Glomerular endothelial cell (primary cell): ENCODE measurements at regions not wholly inside any gene's neighbourhood (a gene's known extent, or its start where the extent isn't known, plus 50 kb on each side); places are given as distances from the start of the nearest gene placed in this dataset.

ENCODE experiments used
- DNase-seq: peaks from one replicate; pipeline ENCODE4 v3.0.0-alpha.2; 2011; ENCODE audit warnings: low read depth, low spot score; ENCODE audit errors: extremely low read depth

- no peak for DNase-seq
Observed at GRCh38 chr6:113739041-113739655, 118.0 kb upstream of the MARCKS start.

- DNase-seq, result no peak
Observed at GRCh38 chr6:113741651-113742050, 115.5 kb upstream of the MARCKS start.

DNA sequence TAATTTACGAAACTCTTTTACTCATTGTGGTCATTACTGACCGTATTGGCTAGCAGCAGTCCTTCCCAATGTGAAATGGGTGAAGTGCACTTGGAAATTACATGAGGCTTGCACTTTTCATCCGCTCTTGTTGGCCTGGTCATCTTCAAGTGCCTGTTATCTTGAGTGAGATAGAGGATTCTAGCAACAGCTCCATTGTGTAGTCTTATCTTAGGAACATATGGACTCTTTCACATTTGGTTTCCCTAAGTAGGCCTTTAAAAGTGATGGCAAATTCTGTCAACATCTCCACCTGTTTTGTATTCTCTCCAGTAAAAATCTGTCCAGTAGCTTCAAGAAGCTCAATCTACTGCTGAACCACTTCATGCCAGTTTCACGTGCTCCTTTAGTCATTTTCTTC lies 114.8 kb upstream of the MARCKS start:
- no peak for DNase-seq

- no peak for DNase-seq
Observed at GRCh38 chr6:113744861-113745260, 112.3 kb upstream of the MARCKS start.

GRCh38 chr6:113750151-113750855 lies 106.8 kb upstream of the MARCKS start:
- no peak for DNase-seq

GRCh38 chr6:113754291-113754690 lies 102.9 kb upstream of the MARCKS start:
- no peak for DNase-seq

DNA sequence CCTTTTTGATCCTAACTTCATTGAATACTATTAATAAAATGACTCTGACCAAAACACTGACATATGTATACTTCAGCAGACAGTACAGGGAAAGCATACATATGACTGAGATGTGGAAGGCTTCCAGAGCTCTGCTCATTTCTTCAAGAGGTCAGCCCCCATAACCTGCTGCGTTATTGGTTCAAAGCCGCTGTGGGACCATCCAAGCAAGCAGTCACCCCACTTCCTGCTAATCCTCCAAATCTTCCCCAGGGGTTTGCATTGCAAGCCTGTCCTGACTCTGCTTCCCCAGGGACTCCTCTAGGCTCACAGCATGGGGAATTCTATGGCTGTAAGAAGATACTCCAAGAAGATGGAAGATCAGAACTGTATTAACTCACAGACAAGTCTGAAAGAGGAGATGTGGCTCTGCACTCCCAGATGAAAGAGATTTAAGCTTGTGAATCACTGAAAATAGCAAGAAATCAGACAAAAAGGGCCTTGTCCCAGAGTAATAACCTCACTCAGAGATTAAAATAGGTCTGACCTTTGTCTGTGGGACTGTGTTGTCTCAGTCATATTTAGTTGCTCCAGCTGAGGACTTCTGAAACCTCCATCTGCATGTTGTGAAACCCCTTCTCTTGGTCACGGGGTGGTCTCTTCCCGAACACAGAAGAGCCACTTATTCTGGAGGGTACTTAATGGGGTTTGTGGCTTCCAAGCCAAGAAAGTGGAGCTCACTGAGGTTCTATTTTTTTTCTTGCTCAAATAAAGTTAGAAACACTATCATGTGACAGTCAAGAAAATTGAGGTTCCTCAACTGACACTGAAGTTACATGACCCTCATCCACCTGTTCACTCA lies 101.5 kb upstream of the MARCKS start:
- no peak for DNase-seq

GRCh38 chr6:113756290-113756665 lies 100.9 kb upstream of the MARCKS start:
- no peak for DNase-seq

DNA sequence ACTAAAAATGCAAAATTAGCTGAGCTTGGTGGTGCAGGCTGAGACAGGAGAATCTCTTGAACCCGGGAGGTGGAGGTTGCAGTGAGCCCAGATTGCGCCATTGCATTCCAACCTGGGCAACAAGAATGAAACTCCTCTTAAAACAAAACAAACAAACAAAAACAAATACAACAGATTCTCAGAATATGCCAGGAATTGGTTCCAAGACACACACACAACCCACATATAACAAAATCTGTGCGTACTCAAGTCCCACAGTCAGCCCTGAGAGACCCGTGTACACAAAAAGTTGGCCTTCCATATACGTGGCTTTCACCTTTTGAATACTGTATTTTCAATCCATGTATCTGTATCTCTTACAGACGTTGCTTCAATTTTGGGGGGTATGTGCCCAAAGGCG lies 98.9 kb upstream of the MARCKS start:
- DNase-seq, result no peak

- DNase-seq, result no peak
Observed at GRCh38 chr6:113758826-113759574, 98.1 kb upstream of the MARCKS start.

DNA sequence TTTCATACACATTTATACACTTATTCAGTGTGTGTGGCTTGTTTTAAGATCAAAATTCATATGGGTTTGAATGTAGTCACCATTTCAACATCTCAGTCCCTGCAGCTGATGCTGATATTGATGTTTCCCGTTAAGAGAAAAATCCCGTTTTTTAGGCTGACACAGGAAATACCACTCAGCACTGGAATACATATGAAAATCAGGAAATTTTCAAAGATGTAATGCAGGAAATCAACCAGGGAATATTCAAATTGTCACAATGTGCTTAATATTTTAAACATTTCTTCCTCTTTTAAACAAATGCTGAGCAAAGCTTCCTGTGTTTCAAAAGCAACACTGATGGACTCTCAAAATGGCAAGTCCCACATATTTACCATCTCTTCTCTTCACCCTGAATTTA lies 94.5 kb upstream of the MARCKS start:
- DNase-seq, result no peak

DNA sequence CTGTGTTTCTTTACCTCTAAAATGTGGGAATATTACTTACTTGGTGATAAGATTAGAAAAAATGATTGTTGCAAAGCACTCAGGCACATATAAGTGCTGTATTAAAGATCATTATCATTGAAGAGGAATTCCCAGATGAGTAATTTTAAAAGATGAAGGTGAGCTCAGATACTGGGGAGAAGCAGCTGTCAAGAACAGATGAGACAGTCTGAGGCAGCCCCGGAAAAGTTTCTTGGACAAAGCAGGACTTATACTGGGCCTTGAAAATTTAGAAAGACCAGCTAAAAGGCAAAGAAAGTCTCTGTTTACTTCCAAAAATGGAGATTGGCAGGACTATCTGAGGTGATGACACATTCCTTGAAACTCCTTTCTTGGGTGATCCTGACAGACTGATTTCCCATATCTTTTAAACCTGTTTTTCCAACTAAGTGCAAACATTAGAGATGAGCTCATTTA lies 93.8 kb upstream of the MARCKS start:
- no peak for DNase-seq

DNA sequence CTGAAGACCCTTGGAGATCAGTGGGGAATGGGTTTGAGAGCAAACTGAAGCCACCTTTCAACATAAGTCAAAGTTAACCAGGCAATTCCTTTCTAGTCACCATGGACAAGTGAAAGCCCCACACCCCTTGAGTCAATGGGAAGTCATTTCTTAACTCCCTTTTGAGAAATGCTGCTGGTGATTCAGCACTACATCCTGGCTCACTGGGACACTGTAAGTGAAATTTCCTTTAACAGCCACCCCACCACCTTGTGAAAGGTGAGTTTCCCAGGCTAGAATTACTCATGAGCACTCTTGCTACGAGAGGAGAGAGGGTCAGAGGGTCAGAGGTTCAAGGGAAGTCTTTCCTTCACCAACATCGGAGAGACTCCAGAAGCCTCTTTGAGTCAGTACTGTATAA lies 93.3 kb upstream of the MARCKS start:
- DNase-seq, result no peak

GRCh38 chr6:113765909-113766308 lies 91.2 kb upstream of the MARCKS start:
- no peak for DNase-seq

DNA sequence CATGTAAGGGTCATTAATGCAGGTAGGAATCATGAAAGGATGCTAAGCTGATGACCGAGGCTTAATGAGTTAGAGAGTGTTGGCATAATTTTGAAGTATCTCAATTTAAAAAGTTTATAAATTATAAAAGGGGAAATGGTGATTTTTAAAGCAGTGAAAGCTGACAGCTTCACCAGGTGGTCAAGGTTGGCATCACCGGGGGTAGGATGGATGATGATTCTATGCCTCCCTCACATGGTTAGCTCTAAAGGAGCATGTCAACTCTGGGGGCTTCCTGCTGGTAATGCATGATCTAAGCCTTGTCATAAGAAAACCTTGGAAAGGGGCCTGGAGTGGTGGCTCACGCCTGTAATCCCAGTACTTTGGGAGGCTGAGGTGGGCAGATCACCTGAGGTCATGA lies 89.2 kb upstream of the MARCKS start:
- DNase-seq, result no peak

DNA sequence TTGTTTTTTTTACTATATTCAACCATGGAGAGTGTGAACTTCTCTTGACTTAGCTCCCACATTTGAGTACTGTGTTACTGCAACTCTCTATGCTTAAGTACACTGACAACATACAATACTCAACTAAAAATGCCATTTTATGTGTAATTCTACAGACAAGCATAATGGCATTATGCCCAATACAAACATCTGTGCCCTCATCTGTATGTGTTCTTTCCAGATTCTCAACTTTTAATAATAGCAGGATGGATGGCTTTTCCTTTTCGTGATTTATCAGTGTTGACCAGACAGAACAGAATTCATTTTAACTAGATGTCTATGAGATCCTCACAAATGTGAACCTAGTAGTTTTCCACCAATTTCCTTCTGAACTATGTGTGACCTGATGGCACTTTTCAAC lies 84.2 kb upstream of the MARCKS start:
- no peak for DNase-seq

DNA sequence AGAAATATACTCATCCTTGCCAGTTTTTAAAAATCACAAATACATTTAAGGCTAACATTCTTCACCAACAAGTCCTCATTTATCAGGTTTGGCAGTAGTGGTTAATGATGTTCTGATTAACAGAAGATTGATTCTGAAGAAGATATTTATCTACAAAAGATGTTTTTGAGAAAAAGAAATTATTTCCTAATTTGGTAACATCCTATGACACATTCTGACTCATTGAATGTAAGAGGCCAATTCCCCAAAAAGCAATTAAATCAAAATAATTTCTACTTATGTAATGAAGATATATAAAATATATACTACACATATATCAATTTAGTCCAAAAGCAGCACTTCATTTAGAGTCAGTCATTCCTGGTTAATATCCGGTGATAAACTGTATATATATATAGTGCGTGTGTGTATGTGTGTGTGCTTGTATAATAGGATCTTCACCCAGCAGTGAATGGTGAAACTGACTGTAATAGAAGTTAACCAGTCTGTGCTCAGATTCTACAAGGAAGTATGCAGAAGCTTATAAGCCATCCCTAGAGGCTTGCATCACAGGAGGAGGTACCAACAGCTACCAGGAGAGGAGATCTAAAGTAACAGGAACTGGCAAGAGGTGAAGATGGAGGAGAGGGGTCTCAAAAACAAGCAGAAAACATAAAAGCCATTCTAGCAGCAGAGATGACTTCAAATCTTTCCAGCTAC lies 82.9 kb upstream of the MARCKS start:
- no peak for DNase-seq

GRCh38 chr6:113776998-113777397 lies 80.1 kb upstream of the MARCKS start:
- DNase-seq, result no peak

- no peak for DNase-seq
Observed at GRCh38 chr6:113777601-113778000, 79.5 kb upstream of the MARCKS start.

DNA sequence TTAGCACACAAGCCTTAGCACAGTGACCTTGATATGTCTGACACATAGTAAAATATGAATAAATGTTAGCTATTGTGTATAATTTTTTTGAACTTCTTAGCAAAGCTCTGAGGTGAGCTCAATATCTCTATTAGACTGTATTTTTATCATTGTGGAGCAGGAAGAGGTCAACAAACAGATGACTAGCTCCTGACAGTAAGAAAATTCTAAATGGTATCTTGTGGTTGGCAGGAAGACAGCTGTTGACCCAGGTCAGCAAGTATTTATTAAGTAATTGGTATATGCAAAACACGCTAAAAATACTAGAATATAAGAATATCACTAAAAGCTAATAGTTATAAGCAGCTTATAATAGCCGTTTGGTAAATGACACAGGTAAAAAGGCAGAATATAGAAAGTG lies 77.5 kb upstream of the MARCKS start:
- DNase-seq, result no peak

GRCh38 chr6:113782636-113783035 lies 74.5 kb upstream of the MARCKS start:
- no peak for DNase-seq
